ENCODE measurements at regions not wholly inside any gene's neighbourhood (a gene's known extent, or its start where the extent isn't known, plus 50 kb on each side); places are given as distances from the start of the nearest gene placed in this dataset.
"Not testable (repeated sequence)": the region's sequence is repeated elsewhere in the genome, so short reads cannot be mapped to it uniquely, and the experiment has no call there.

- POLR2A ChIA-PET = no interaction called here
- Histone ChIP-seq H3K9me3 (ENCODE audit: low read length) (no peaks in the 10 kb centered on the region), H3K27me3 (ENCODE audit: insufficient read depth, low read length, poor library complexity, severe bottlenecking) (no peaks in the 10 kb centered on the region), H3K27ac (ENCODE audit: low read depth, low read length) (no peak overlapping the region), H3K4me1 (ENCODE audit: insufficient read depth, low read length) (no peaks in the 10 kb centered on the region), H3K36me3 (ENCODE audit: insufficient read depth, low read length) (no peaks in the 10 kb centered on the region), H3K4me3 (ENCODE audit: low read length) (no peak overlapping the region)
- H3K27ac Mint-ChIP-seq = no peak overlapping the region
- no peaks in the 10 kb centered on the region for H3K4me1 Mint-ChIP-seq
- no peaks in the 10 kb centered on the region for H3K9me3 Mint-ChIP-seq
- DNase-seq = no peak
- no peaks in the 10 kb centered on the region for H3K36me3 Mint-ChIP-seq
- H3K4me3 Mint-ChIP-seq = no peak overlapping the region
- CTCF ChIA-PET = no interaction called here
- peaks cover 0 to 3% of the 10 kb centered on the region in 2 donors for H3K27me3 Mint-ChIP-seq
These were observed 170.5 kb upstream of the PROK2 start for GRCh38 chr3:71955240-71956068.

GRCh38 chr3:71951842-71952241, 166.9 kb upstream of the PROK2 start:
- H3K4me1 ChIP-seq (ENCODE audit: insufficient read depth, low read length) = no peaks in the 10 kb centered on the region
- H3K9me3 Mint-ChIP-seq = no peaks in the 10 kb centered on the region
- POLR2A ChIA-PET = no interaction called here
- no peak overlapping the region for H3K4me3 ChIP-seq (ENCODE audit: low read length)
- H3K27ac Mint-ChIP-seq = no peak overlapping the region
- no peak for DNase-seq
- no peak overlapping the region for H3K4me3 Mint-ChIP-seq
- no peaks in the 10 kb centered on the region for H3K27me3 ChIP-seq (ENCODE audit: insufficient read depth, low read length, poor library complexity, severe bottlenecking)
- H3K36me3 ChIP-seq (ENCODE audit: insufficient read depth, low read length) = no peaks in the 10 kb centered on the region
- no peak overlapping the region for H3K27ac ChIP-seq (ENCODE audit: low read depth, low read length)
- H3K9me3 ChIP-seq (ENCODE audit: low read length) = no peaks in the 10 kb centered on the region
- no peaks in the 10 kb centered on the region for H3K36me3 Mint-ChIP-seq
- CTCF ChIA-PET = interaction anchor here (1.2 kb wide), 1 partner anchor 15 kb away, joined by 3 read pairs; no protein-coding TSS in a partner anchor
- H3K4me1 Mint-ChIP-seq = no peaks in the 10 kb centered on the region
- peaks cover 3% of the 10 kb centered on the region in 2 donors for H3K27me3 Mint-ChIP-seq

GRCh38 chr3:71951361-71951760, 166.4 kb upstream of the PROK2 start:
- Mint-ChIP-seq H3K27me3 (peaks cover 3 to 6% of the 10 kb centered on the region in 2 donors), H3K36me3 (no peaks in the 10 kb centered on the region), H3K9me3 (no peaks in the 10 kb centered on the region), H3K27ac (no peak overlapping the region), H3K4me1 (no peaks in the 10 kb centered on the region), H3K4me3 (no peak overlapping the region)
- POLR2A ChIA-PET = no interaction called here
- H3K27ac ChIP-seq (ENCODE audit: low read depth, low read length) = no peak overlapping the region
- H3K36me3 ChIP-seq (ENCODE audit: insufficient read depth, low read length) = no peaks in the 10 kb centered on the region
- H3K9me3 ChIP-seq (ENCODE audit: low read length) = no peaks in the 10 kb centered on the region
- no peaks in the 10 kb centered on the region for H3K27me3 ChIP-seq (ENCODE audit: insufficient read depth, low read length, poor library complexity, severe bottlenecking)
- no peaks in the 10 kb centered on the region for H3K4me1 ChIP-seq (ENCODE audit: insufficient read depth, low read length)
- H3K4me3 ChIP-seq (ENCODE audit: low read length) = no peak overlapping the region
- DNase-seq = no peak
- CTCF ChIA-PET = no interaction called here

GRCh38 chr3:71949442-71949841, 164.5 kb upstream of the PROK2 start:
- no peaks in the 10 kb centered on the region for H3K36me3 ChIP-seq (ENCODE audit: insufficient read depth, low read length)
- Mint-ChIP-seq H3K4me3 (no peak overlapping the region), H3K4me1 (no peaks in the 10 kb centered on the region), H3K27me3 (peaks cover 8 to 16% of the 10 kb centered on the region in 2 donors), H3K9me3 (no peaks in the 10 kb centered on the region), H3K36me3 (no peaks in the 10 kb centered on the region), H3K27ac (no peak overlapping the region)
- H3K4me3 ChIP-seq (ENCODE audit: low read length) = no peak overlapping the region
- H3K27ac ChIP-seq (ENCODE audit: low read depth, low read length) = no peak overlapping the region
- no peak for DNase-seq
- H3K27me3 ChIP-seq (ENCODE audit: insufficient read depth, low read length, poor library complexity, severe bottlenecking) = no peaks in the 10 kb centered on the region
- CTCF ChIA-PET = no interaction called here
- POLR2A ChIA-PET = no interaction called here
- no peaks in the 10 kb centered on the region for H3K4me1 ChIP-seq (ENCODE audit: insufficient read depth, low read length)
- no peaks in the 10 kb centered on the region for H3K9me3 ChIP-seq (ENCODE audit: low read length)

GRCh38 chr3:71944482-71945065, 159.6 kb upstream of the PROK2 start:
- no peaks in the 10 kb centered on the region for H3K27me3 ChIP-seq (ENCODE audit: insufficient read depth, low read length, poor library complexity, severe bottlenecking)
- H3K4me3 ChIP-seq (ENCODE audit: low read length) = no peak overlapping the region
- H3K4me1 Mint-ChIP-seq = no peaks in the 10 kb centered on the region
- ChIA-PET CTCF (no interaction called here), POLR2A (no interaction called here)
- peaks cover 0 to 2% (median 0%) of the 10 kb centered on the region in 5 donors for H3K9me3 Mint-ChIP-seq
- no peak for DNase-seq
- peaks cover 5 to 44% of the 10 kb centered on the region in 2 donors for H3K27me3 Mint-ChIP-seq
- no peaks in the 10 kb centered on the region for H3K4me1 ChIP-seq (ENCODE audit: insufficient read depth, low read length)
- no peaks in the 10 kb centered on the region for H3K36me3 Mint-ChIP-seq
- H3K36me3 ChIP-seq (ENCODE audit: insufficient read depth, low read length) = no peaks in the 10 kb centered on the region
- H3K9me3 ChIP-seq (ENCODE audit: low read length) = no peaks in the 10 kb centered on the region
- no peak overlapping the region for H3K27ac ChIP-seq (ENCODE audit: low read depth, low read length)
- H3K4me3 Mint-ChIP-seq = no peak overlapping the region
- H3K27ac Mint-ChIP-seq = no peak overlapping the region

- no peaks in the 10 kb centered on the region for H3K9me3 ChIP-seq (ENCODE audit: low read length)
- H3K36me3 Mint-ChIP-seq = no peaks in the 10 kb centered on the region
- no peaks in the 10 kb centered on the region for H3K4me1 ChIP-seq (ENCODE audit: insufficient read depth, low read length)
- no peaks in the 10 kb centered on the region for H3K27me3 ChIP-seq (ENCODE audit: insufficient read depth, low read length, poor library complexity, severe bottlenecking)
- H3K27me3 Mint-ChIP-seq = peaks cover 10 to 42% of the 10 kb centered on the region in 2 donors
- no peak overlapping the region for H3K27ac ChIP-seq (ENCODE audit: low read depth, low read length)
- POLR2A ChIA-PET = no interaction called here
- no peak overlapping the region for H3K4me3 ChIP-seq (ENCODE audit: low read length)
- H3K36me3 ChIP-seq (ENCODE audit: insufficient read depth, low read length) = no peaks in the 10 kb centered on the region
- no peaks in the 10 kb centered on the region for H3K4me1 Mint-ChIP-seq
- CTCF ChIA-PET = interaction anchor here (0.6 kb wide), 1 partner anchor 996 kb away, joined by 3 read pairs; no protein-coding TSS in a partner anchor
- H3K4me3 Mint-ChIP-seq = no peak overlapping the region
- H3K9me3 Mint-ChIP-seq = peaks cover 0 to 2% (median 0%) of the 10 kb centered on the region in 5 donors
- no peak overlapping the region for H3K27ac Mint-ChIP-seq
- no peak for DNase-seq
These were observed 157.7 kb upstream of the PROK2 start for GRCh38 chr3:71942432-71943187.

GRCh38 chr3:71940486-71940885, 155.5 kb upstream of the PROK2 start:
- H3K27ac ChIP-seq (ENCODE audit: low read depth, low read length) = no peak overlapping the region
- CTCF ChIA-PET = no interaction called here
- Mint-ChIP-seq H3K27ac (no peak overlapping the region), H3K36me3 (no peaks in the 10 kb centered on the region), H3K9me3 (peaks cover 0 to 2% (median 0%) of the 10 kb centered on the region in 5 donors), H3K4me3 (no peak overlapping the region), H3K27me3 (peaks cover 9 to 40% of the 10 kb centered on the region in 2 donors), H3K4me1 (no peaks in the 10 kb centered on the region)
- POLR2A ChIA-PET = no interaction called here
- no peaks in the 10 kb centered on the region for H3K4me1 ChIP-seq (ENCODE audit: insufficient read depth, low read length)
- H3K9me3 ChIP-seq (ENCODE audit: low read length) = no peaks in the 10 kb centered on the region
- no peaks in the 10 kb centered on the region for H3K36me3 ChIP-seq (ENCODE audit: insufficient read depth, low read length)
- no peak for DNase-seq
- H3K27me3 ChIP-seq (ENCODE audit: insufficient read depth, low read length, poor library complexity, severe bottlenecking) = no peaks in the 10 kb centered on the region
- no peak overlapping the region for H3K4me3 ChIP-seq (ENCODE audit: low read length)

- H3K9me3 ChIP-seq (ENCODE audit: low read length); POLR2A ChIA-PET; H3K4me1 ChIP-seq (ENCODE audit: insufficient read depth, low read length); H3K36me3 Mint-ChIP-seq; H3K27ac Mint-ChIP-seq; DNase-seq; H3K9me3 Mint-ChIP-seq; H3K4me3 Mint-ChIP-seq; CTCF ChIA-PET; H3K4me3 ChIP-seq (ENCODE audit: low read length); H3K4me1 Mint-ChIP-seq; H3K27ac ChIP-seq (ENCODE audit: low read depth, low read length); H3K27me3 ChIP-seq (ENCODE audit: insufficient read depth, low read length, poor library complexity, severe bottlenecking); H3K36me3 ChIP-seq (ENCODE audit: insufficient read depth, low read length): not testable (repeated sequence)
- peaks cover 12 to 36% of the 10 kb centered on the region in 2 donors for H3K27me3 Mint-ChIP-seq
These were observed 153.1 kb upstream of the PROK2 start for GRCh38 chr3:71938081-71938480.
